Ammon's horn (tissue), 1 donor: ENCODE measurements at regions not wholly inside any gene's neighbourhood (a gene's known extent, or its start where the extent isn't known, plus 50 kb on each side); places are given as distances from the start of the nearest gene placed in this dataset.
"Not testable (repeated sequence)": the region's sequence is repeated elsewhere in the genome, so short reads cannot be mapped to it uniquely, and the experiment has no call there.

Source experiments
- DNase-seq: peaks from one replicate; pipeline ENCODE4 v3.0.0-alpha.2; 2016; ENCODE audit warnings: low spot score

DNA sequence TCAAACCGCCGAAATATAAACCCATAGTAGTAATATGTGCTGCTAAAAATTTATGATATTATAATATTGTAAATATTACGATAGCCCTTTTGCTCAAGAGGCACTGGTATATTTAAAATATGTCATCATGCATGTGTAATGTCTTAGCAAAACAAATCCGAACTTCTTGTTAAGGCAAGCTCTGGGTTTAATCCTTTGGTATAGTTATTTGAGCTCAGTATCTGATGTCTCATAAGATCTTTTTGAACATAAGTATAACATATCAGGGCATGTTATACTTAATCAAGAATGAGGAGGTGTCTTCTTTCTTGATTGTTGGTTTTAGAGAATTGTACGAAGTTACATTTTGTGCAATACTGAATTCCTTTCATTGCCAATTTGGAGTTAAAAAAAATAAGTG is 154.1 kb upstream of the CBLB start:
- no peak for DNase-seq

DNA sequence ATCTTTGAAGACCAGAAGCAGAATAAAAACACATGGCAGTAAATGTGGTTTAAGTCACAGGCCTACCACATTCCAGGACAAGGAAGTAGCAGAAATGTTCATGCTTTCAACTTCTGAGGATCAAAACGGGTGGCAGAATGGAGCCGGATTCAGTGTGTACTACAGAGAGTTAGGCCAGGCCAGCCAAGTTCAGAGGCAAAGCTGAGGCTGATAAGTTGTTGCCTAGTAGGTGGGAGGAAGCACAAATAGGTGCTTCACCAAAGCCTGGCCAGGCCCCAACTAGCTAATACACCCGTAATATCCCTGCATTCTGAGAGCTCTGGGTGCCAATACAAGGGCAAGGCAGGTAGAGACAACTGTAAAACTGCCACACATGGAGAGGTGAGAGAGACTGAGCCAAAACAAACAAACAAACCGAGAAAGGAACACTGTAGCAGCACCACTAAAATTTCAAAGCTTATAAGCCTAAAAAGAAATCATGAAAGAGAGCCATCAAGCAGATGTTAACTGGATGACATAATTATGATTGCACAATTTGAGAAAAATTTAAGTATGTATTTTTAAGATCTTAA is 156.4 kb upstream of the CBLB start:
- no peak for DNase-seq

DNA sequence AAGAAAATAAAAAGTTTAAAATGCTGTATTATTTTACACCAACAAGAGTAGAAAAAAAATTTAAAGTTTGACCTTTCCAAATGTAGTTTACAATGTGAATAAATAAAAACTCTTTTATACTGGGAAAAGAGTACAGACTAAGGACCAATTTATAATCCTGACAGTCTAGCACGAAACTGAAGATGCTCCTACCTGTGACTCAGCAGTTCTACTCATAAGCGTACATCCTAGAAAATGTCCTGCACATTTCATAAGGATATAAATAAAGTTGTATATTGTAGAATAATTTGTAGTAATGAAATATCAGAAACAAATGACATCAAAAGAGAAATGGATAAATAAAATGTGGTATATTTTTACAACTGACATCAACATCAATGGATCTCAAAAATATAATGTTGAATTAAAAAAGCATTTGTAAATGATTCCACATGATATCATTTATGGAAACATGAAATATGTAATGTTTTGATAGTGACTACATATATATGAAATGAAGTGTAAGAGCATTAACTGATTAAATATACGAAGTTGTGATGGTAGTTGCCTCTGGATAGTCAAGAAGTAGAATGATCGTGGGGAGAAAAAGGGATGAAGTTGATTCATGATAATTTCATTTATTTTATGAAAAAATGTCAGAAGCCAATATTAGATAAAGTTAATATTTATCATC is 161.3 kb upstream of the CBLB start:
- DNase-seq = no peak

DNA sequence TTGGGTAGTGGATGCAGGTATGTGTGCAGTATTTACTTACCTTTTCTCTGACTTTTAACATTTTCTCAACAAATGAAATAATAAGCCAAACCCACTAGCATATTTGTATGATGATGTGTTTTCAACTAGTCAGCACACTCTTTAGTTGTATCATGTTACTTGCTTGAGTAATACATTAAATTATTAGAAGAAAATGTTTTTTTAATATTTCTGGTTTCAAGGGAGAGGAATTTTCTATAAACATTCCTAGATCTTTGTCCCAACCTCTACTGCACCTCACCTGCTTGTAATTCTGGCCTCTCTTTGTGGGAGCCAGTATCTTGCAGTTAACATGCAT is 161.8 kb upstream of the CBLB start:
- DNase-seq = no peak

DNA sequence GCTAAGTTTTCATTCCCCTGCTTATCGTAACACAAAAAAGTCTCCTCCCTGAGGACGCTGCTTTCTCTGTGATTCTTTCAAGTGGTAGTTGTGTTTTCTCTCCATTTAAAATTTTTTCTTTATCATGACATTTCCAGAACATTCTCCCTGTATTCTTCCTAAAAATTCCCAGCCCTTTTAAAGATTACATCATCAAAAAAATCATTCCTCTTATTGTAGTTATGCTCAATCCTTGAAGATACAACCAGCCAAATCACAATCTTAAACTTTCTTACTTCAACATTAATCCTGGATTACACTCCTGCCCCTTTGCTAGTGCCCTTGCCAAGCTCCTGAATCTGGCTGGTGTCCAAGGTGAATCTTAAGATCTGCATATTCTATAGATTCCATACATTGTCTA is 163.7 kb upstream of the CBLB start:
- DNase-seq = no peak

DNA sequence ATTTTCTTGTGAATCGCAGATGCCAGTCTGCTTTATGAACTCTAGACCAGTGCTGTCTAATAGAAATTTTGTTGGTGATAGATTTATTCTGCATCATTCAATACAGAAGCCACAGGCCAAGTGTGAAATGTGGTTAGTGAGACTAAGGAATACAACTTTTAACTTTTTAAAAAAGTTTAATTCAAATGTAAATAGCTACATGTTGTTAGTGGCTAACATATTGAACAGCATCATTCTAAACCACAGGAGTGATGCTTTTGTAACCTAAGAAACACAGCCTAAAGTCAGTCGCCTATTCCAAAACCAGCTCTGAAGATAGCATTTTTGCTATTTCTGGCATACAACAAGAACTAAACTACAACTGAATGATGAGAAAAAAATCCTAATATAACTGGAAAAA is 164.8 kb upstream of the CBLB start:
- no peak for DNase-seq

DNA sequence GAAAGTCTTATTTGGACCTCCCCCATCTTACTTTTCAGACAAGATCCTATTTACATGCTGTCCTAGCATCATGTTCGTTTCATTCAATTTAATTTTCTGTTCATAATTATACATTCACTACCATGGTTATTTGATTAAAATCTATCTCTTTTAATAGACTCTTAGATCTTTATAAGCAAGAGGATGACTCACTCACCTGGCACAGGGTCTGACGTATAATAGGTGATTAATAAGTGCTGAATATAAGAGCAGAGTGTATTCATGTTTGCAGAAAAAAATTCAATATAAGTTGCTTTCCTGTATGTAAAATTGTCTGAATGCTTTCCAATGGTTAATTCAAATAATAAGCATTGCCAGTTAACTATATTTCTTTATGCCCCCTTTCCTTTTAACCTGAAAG is 165.5 kb upstream of the CBLB start:
- DNase-seq = no peak

DNA sequence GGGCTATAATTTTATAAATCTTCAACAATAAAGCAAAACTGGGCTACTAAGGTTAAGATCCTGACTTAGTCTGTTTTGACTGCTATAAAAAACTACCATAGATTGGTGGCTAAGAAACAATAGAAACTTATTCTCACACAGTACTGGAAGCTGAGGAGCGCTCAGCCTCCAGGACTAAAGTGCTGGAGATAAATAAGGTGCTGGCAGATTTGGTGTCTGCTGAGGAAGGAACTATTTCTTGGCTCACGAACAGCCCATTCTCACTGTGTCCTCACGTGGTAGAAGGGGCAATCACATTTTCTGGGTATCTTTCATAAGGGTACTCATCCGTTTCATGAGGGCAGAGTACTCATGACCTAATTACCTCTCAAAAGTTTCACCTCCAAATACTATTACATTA is 166.8 kb upstream of the CBLB start:
- no peak for DNase-seq

DNA sequence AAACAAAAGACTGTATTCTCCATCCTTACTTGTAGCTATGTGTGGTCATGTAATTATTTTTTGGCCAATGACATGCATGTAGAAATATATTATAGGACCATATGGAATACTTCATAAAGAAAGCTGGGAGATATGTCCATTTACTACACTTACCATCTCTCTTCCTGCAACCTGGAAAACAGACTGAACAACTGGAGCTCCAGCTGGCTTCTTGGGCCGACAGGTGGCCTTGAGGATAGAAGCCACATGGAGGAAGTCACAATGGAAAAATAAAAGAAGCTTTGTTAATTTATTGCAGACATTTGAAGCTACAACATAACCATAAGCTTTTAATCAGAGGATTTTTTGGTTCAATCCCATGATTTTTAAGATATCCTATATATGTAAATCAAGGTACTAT is 167.9 kb upstream of the CBLB start:
- no peak for DNase-seq

DNA sequence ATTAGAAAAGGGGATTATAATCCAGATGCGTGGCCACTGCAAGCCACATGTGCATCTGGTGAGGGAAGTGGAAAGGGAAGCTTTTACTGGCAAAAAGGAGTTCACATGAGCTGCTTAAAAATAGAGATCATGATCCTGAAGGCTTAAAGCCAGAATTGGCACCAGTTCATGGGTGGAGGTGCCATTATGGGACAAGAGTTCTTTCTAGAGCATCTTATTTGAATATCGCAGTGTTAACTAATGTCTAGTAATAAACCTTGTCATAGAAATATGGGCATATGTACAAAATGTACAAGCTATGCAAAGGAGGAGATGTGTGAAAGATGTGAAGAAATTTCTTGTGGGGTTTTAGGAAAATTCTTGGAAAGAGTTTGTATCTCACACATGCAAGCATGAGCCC is 178.4 kb upstream of the CBLB start:
- DNase-seq = no peak

DNA sequence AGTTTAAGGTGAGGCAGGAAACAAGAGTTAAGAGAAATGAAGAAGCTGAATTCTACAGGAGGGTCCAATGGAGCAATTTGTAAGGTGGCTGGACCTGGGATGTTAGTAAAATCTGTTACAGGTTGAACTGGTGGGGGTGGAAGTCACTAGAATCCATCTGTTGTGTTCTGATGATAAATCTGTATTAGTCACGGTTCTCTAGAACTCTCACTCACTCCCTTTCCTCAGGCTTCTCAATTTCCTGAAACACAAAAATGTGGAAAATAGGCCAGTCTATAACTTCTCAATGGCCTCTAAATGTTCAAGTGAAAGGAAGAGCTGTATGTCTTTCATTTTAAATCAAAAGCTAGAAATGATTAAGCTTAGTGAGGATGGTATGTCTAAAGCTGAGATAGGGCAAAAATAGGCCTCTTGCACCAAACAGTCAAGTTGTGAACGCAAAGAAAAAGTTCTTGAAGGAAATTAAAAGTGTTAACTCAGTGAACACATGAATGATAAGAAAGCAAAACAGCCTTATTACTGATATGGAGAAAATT is 180.2 kb upstream of the CBLB start:
- no peak for DNase-seq

DNA sequence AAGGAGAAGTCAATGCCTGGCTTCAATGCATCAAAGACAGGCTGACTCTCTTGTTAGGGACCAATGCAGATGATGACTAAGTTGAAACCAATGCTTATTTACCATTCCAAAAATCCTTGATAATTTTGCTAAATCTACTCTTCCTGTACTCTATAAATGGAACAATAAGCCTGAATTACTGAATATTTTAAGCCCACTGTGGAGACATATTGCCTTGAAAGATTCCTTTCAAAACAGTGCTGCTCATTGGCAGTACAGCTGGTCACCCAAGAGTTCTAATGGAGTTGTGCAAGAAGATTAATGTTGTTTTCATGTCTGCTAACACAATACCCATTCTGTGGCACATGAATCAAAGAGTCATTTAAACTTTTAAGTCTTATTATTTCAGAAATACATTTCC is 181.0 kb upstream of the CBLB start:
- DNase-seq = no peak

DNA sequence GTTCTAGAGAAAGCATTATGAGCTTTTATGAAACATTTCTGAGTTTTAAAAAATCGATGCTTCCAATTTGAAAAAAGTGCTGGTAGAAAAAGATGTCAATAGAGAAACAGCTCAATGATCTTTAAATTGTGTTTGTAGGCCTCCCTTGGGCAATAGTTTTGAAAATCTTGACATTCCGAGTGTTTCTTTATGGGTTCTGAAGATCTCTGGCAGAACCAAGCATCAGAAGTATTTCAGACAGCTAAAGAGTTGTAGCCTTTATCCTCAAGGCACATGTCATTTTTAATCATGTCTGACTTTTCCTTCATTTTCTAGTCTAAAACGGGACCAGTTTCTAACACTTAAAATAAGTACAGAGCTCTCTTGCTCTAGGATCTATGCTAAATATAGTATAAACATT is 188.1 kb upstream of the CBLB start:
- DNase-seq = no peak

DNA sequence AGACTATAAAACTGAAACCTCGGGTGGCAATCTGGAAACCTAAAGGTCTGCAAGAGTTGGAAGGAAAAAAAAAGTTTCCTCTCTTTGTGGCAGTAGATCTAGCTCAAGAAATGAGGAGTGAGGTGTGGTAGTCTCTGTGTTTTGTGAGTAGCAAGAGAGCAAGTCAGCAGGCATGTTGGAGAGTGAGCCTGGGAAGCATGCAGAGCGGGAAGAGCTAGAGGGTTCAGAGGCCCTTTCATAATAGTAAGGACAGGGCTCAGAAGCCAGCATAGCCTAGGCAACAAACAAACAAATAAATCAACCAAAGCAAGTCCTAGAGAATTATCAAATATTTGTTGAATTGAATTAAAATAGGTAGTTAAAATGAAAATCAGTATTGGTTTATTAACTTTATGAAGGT is 189.7 kb upstream of the CBLB start:
- DNase-seq = no peak

DNA sequence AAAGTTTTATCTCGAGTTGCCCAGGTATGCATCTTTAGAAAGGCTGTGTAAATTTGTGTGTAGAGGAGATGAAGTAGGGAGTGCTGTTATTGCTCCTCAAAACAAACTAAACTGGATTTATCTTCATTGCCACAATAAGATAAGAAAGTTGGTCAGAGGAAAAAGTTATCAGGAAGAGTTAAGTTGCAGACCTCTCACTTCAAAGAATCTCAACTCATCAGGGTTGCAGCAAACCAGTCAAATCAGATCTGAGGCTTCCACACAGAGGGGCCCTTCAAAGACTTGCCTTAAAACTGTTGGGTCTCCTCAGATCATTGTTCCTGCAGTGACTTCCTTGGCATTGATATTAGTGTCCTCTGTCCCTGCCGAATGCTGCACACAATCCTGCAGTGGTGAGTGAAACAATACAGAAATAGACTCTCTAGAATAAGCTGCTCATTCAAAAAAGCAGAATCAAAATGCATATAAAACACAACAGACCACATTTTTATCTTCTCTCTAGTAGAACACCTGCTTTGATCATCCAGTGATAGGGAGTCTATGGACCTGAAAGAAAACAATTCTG is 191.2 kb upstream of the CBLB start:
- DNase-seq = no peak

DNA sequence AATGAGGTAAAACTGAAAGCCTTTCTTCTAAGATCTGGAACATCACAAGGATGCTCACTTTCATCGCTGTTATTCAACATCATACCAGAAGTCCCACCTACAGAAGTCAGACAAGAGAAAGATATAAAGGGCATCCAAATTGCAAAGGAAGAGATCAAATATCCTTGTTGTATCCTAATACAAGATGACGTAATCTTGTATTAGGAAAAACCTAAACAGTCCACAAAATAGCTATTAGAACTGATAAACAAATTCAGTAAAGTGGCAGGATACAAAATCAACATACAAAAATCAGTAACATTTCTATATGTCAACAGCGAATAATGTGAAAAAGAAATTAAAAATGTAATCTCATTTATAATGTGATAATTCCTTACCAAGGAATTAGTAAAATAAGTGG is 195.1 kb upstream of the CBLB start:
- no peak for DNase-seq

DNA sequence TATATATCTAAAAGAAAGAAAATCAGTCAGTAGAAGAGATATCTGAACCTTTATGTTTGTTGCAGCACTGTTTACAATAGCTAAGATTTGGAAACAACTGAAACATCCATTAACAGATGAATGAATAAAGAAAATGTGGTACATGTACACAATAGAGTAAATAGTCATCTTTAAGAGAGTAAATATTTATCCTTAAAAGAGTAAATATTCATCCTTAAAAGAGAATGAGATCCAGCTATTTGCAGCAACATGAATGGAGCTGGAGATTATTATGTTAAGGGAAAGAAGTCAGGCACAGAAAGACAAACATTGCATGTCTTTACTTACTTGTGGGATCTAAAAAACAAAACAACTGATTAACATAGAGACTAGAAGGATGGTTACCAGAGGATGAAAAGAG is 197.0 kb upstream of the CBLB start:
- no peak for DNase-seq

DNA sequence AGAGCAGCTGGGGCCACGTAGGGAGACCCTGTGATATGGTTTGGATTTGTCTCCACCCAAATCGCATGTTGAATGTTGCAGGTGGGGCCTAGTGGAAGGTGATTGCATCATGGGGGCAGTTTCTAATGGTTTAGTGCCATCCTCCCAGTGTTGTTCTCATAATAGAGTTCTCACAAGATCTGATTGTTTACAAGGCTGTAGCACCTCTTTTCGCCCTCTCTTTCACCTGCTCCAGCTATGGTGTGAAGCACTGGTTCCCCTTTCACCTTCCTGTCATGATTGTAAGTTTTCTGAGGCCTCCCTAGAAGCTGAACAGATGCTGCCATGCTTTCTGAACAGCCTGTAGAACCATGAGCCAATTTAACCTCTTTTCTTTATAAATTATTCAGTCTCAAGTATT is 198.9 kb upstream of the CBLB start:
- DNase-seq = no peak

DNA sequence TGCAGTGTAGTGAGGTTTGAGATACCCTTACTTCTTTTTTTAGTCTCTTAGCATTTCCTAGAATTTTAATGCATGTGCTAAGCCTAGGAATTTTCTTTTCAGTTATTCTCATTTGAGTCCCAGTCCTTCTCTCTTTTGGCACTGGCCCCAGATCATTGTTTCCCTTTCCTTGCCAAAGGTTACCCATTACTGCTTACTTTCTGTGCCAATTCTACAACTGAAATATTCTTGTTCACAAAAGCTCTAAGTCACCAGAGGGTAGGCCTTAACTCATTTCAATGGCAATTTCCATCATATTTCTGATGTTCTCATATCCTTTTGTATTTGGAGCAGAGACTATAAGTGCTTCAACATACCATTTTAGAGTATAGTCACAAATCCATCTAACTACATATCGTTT is 199.6 kb upstream of the CBLB start:
- no peak for DNase-seq

DNA sequence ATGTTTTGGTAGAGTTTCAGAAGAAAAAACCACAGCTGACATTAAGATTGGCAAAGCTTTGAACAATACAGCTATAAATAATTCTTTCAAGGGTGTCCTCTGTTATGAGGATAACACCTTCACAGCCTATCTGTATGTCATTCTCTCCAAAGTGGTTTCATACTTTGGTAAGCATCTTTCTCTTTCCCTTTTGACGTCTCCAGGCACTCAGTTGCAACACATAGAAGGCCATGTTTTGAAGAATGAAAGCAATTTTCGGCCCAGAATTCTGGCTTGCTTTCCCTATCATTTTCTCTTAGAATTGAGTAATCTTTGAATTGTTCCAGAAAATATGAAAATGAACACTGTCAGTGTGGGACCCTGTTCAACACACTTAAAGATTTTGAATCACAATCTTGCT is 200.0 kb upstream of the CBLB start:
- no peak for DNase-seq

DNA sequence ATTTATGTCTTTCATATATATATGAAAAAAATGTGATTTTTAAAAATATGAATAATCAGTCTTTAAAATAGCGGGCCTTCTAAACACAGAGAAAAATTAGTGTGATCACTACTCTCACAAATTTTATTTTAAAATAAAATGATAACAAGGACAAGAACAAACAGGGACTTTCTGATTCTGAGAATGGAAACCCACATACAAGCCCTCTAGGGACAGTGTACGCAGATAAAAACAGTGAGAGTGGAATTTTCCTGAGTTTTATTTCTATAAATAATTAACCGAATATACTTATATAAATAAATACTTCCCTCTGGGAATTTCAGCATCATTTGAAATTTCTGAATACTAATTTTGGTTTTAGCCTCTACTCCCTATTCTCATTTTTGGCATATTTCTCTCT is 201.4 kb upstream of the CBLB start:
- no peak for DNase-seq

DNA sequence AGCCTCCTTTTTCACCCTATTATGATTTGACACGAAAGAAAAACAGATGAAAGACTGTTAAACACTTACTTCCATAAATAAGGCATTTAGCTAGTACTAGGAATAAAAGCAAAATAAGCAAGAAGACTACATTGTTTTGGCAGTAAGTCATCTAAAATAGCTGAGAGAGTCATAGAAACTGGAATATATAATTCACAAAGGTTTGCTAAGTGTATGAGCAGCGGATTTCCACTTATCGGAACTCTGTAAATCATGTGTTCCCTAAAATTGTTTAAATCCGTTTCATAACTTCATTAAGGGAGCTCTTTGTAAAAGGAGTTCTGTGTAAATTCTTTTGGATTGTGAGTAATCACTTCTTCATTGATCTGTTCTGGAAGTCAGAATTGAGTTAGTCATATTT is 202.5 kb upstream of the CBLB start:
- DNase-seq = no peak

DNA sequence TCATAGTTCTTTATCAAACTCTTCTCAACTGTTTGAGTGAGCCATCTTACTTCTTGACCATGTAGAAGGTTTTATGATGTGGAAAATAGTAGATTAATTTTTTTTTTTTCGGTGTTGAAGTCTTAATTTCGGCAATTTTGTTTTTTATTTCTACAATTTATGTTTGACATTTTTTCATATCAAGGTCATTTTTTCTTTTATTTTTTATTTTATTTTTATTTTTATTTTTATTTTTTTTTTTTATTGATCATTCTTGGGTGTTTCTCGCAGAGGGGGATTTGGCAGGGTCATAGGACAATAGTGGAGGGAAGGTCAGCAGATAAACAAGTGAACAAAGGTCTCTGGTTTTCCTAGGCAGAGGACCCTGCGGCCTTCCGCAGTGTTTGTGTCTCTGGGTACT is 203.8 kb upstream of the CBLB start:
- not testable (repeated sequence) for DNase-seq

DNA sequence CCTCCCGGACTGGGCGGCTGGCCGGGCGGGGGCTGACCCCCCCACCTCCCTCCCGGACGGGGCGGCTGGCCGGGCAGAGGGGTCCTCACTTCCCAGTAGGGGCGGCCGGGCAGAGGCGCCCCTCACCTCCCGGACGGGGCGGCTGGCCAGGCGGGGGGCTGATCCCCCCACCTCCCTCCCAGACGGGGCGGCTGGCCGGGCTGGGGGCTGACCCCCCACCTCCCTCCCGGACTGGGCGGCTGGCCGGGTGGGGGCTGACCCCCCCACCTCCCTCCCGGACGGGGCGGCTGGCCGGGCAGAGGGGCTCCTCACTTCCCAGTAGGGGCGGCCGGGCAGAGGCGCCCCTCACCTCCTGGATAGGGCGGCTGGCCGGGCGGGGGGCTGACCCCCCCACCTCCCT is 205.0 kb upstream of the CBLB start:
- not testable (repeated sequence) for DNase-seq
